ENCODE measurements at regions not wholly inside any gene's neighbourhood (a gene's known extent, or its start where the extent isn't known, plus 50 kb on each side); places are given as distances from the start of the nearest gene placed in this dataset.

DNA sequence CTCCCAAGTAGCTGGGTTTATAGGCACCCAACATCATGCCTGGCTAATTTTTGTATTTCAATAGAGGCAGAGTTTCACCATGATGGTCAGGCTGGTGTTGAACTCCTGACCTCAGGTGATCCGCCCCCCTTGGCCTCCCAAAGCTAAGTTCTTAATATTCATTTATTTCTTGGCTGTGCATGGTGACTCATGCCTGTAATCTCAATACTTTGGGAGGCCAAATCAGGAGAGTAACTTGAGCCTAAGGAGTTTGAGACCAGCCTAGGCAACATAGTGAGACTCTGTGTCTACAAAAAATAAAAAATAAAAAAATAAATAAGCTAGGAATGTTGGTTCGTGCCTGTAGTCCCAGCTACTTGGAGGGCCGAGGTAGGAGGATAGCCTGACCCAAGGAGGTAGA is 587.1 kb upstream of the FTMT start:
- DNase-seq (ENCODE audit: low read depth): no peak
- H3K4me3 ChIP-seq (ENCODE audit: low read depth, low read length): no peak overlapping the region

DNA sequence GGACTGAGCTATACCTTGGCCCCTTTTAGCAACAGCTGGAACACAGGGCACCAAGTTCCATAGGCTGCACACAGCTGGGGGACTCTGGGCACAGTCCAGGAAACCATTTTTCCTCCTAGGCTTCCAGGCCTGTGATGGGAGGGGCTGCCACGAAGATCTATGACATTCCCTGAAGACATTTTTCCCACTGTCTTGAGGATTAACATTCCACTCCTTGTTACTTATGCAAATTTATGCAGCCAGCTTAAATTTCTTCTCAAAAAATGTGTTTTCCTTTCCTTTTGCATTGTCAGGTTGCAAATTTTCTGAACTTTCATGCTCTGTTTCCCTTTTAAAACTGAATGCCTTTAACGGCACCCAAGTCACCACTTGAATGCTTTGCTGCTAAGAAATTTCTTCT is 580.1 kb upstream of the FTMT start:
- H3K4me3 ChIP-seq (ENCODE audit: low read depth, low read length): no peak overlapping the region
- no peak for DNase-seq (ENCODE audit: low read depth)

DNA sequence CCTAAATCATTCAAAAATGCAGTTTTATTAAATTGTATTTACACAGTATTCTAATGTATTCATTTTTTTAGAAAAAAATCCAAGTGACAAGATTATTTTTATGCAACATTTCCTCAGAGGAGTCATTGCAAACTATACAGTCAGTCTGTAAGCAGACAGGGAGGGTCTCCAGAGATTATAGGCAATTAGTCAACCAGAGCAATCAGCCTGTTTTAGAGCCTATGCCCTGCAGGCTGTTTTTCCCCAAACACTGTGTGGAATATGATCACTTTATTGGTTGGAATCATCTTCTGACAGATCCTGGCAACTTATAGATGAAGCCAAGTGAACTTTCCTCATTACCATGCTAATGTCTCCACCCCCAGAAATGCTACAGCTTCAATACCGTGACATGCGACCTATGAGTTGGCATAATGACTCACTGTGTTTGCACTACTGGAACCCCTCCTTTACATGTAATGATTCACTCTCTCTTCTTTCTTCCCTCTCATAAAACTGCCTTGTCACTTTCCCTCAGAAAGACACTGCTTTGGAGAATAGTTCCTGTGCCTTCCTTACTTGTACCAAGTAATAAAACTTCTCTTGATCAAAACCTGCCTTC is 577.7 kb upstream of the FTMT start:
- peak; percentile 87 for DNase-seq (ENCODE audit: low read depth)
- H3K4me3 ChIP-seq (ENCODE audit: low read depth, low read length): no peak overlapping the region

DNA sequence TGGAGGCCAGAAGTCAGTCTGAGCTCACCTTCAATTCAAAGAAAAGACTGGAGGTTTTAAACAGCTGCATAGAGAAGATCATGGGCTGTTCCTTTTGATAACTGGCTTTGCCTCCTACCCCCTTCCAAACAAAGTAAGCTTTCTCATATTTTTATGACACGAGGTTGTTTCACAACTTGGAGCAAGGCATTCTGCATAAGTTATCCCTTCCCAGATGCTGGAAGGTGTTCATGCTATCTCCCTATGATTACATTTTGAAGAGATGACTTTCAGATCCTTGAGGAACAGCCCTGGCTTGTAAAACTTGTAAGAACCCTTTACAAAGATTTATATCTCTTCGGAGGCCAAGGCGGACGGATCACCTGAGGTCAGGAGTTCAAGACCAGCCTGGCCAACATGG is 571.9 kb upstream of the FTMT start:
- H3K4me3 ChIP-seq (ENCODE audit: low read depth, low read length): no peak overlapping the region
- no peak for DNase-seq (ENCODE audit: low read depth)

DNA sequence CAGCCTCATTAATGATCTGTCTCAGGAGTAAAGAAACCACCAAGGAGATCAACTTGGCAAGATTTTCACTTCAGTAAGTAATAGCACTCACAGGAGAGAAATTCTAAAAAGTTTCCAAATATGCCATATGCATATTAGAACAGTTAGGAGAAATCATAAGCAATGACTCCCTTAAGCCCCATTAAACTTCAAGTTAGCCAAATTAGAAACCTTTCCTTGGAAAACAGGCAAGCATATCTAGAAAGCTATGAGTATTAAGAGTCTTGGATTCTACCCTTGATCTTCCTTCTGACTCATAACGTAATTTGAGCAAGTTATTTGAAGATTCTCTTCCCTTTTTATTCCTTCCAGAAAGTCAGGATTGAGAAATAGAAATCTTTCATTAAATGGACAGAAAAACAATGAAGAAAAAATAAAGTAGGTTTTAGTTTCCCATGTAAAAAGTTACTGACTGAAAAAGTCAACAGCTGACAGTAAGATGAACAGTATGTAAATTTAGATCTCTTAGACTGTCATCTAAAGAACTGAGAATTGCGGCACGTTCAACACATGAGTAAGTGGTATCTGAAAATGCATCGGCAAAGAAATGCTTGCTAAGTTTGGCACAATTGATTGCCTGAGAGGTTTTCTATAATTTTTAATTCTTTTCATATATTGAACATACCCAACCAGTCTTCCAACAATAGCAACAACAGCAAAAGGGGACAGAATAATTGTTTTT is 565.7 kb upstream of the FTMT start:
- no peak overlapping the region for H3K4me3 ChIP-seq (ENCODE audit: low read depth, low read length)
- peak; percentile 20 for DNase-seq (ENCODE audit: low read depth)

DNA sequence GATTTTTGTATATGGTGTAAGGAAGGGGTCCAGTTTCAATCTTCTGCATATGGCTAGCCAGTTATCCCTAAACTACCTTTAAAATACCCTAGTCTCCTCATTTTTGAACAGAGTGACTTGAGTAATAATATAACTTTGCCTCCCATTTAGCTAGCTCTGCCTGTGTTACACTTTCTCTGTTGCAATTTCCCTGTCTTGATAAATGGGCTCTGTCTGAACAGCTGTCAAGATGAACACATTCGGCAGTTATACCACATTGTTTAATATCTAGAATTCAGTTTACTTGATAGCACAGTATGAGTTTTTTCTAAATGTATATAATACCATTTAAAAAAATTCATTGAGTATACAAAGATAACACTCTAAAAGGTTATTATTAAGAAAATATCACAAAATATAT is 562.9 kb upstream of the FTMT start:
- H3K4me3 ChIP-seq (ENCODE audit: low read depth, low read length): no peak overlapping the region
- DNase-seq (ENCODE audit: low read depth): no peak

DNA sequence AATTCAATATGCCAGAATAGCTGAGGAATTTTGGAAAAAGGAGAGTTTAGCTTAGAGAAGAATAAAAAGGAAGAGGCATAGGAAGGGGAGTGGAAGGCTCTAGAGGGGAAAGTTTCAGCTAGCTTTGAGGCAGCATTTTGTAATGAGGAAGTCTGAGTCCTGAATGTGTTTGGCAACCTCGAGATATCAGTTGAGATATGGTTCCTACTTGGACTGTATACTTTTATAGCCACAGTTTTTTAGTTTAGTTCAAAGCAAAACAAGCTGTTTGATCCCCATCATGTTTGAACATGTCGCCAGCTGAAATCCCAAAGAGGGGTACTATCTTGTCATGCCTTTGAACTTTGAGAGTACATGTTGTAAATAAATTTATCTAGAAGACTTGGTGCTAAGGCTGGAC is 559.0 kb upstream of the FTMT start:
- no peak overlapping the region for H3K4me3 ChIP-seq (ENCODE audit: low read depth, low read length)
- no peak for DNase-seq (ENCODE audit: low read depth)

DNA sequence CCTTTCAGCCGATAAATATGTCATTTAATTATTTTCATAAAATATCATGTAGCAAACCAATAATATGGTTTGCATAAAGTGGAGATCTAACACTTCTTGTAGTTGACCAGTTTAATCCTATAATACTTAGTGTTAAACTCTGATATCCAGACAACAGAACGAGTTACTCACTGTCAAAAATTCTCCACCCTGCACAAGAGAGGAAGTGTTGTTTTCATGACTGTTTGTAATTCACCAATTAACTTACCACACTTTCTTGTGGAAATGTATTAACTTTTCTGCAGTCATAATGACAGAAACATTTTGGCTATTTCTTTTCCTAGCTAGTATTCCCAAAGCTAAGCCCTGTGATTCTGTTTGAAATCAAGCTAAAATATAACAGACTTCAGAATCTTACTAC is 555.3 kb upstream of the FTMT start:
- DNase-seq (ENCODE audit: low read depth): no peak
- H3K4me3 ChIP-seq (ENCODE audit: low read depth, low read length): no peak overlapping the region

DNA sequence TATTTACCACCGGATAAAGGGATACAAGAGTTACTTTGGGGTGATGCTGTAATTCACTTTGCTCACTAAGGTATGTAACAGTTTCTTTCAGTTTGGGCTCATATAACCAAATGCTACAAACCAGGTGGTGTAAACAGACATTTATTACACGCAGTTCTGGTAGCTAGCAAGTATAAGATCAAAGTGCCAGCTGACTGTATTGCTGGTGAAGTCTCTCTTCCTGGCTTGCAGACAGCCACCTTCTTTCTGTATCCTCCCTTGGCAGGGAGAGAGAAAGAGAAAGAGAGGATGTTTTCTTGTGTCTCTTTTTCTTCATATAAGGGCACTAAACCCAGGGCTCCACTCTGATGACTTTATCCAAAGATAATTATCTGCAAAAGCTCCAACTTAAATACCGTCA is 552.5 kb upstream of the FTMT start:
- DNase-seq (ENCODE audit: low read depth): no peak
- H3K4me3 ChIP-seq (ENCODE audit: low read depth, low read length): no peak overlapping the region

DNA sequence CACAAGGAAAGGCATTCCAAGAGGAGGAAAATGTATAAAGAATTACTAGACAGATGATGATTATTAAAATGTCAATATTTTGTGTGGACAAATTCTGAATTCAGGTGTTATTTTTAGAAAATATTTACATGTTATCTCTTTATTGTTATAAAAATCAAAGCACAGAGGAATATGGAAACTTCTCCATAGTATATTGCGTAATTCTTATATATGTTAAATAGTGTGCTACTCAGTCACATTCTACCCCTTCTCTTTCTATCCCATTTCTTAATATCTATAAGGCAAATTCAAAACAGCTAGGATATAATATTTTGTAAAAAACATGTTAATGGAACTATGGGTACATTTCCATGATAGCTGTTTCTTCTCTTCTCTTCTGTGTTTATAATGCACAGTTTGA is 546.8 kb upstream of the FTMT start:
- no peak for DNase-seq (ENCODE audit: low read depth)
- no peak overlapping the region for H3K4me3 ChIP-seq (ENCODE audit: low read depth, low read length)

DNA sequence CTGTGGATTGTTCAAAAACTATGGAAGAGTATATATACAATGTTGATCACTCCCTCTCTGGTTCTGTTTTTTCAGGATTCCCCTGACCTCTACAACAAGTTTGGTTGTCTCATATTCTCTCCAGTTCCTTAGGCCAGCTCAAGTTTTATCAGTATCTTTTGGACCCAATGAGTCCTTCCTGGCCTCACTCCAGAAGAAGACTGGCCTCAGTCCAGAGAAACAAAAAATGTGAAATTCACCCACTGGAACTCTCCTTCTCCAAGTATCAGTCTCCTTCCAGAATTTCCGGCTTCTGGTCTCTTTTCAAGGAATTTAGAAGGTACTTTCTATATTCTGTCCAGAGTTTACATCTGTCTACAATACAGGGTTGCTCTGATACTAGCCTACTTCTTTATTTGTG is 537.8 kb upstream of the FTMT start:
- H3K4me3 ChIP-seq (ENCODE audit: low read depth, low read length): no peak overlapping the region
- no peak for DNase-seq (ENCODE audit: low read depth)

DNA sequence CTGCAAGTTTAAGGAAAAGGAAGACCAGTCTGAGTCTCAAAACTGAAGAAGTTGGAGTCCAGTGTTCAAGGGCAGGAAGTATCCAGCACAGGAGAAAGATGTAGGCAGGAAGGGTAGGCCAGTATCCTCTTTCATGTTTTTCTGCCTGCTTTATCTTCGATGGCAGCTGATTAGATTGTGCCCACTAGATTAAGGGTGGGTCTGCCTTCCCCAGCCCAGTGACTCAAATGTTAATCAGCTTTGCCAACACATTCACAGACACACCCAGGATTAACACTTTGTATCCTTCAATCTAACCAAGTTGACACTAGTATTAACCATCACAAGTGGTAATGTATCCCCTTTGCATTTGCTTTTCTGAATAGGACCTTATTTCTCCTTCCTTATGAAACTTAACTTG is 535.9 kb upstream of the FTMT start:
- no peak for DNase-seq (ENCODE audit: low read depth)
- no peak overlapping the region for H3K4me3 ChIP-seq (ENCODE audit: low read depth, low read length)

DNA sequence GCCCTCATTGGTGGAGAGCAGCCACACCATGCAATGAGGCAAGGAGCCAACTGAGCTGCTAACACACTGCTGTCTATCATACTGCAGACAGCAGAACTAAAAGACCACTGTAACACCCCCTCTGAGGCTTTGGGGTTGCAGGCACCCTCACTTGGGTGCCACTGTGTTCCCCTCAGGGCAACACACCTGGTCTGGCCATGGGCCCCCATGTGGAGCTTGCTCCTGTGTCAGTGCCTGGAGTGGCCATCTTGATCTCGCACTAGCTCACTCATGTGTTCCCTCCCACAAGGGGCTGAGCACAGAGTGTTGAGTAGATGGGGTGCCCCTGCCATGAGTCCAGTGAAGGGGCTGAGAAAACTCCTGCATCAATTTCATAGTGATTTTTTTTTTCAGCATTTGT is 532.4 kb upstream of the FTMT start:
- no peak overlapping the region for H3K4me3 ChIP-seq (ENCODE audit: low read depth, low read length)
- no peak for DNase-seq (ENCODE audit: low read depth)

DNA sequence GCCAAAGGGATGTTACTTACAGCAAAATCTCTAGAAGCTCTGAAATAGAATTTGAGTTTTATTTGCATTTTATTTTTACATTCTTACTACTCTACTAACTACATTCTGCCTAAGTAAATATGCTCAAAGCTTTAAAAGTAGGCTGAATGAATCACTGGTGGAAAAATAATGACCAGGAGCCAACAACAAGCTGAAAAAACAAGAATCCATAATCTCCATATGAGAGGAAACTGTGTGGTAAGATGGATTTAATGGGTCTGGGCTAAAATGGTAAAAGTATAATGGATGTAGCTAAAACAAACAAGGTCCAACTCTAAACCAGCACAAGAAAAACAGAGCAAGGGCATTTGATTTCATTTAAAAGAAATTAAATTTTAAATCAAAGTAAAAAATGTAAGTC is 525.8 kb upstream of the FTMT start:
- peak; percentile 0 for DNase-seq (ENCODE audit: low read depth)
- no peak overlapping the region for H3K4me3 ChIP-seq (ENCODE audit: low read depth, low read length)

DNA sequence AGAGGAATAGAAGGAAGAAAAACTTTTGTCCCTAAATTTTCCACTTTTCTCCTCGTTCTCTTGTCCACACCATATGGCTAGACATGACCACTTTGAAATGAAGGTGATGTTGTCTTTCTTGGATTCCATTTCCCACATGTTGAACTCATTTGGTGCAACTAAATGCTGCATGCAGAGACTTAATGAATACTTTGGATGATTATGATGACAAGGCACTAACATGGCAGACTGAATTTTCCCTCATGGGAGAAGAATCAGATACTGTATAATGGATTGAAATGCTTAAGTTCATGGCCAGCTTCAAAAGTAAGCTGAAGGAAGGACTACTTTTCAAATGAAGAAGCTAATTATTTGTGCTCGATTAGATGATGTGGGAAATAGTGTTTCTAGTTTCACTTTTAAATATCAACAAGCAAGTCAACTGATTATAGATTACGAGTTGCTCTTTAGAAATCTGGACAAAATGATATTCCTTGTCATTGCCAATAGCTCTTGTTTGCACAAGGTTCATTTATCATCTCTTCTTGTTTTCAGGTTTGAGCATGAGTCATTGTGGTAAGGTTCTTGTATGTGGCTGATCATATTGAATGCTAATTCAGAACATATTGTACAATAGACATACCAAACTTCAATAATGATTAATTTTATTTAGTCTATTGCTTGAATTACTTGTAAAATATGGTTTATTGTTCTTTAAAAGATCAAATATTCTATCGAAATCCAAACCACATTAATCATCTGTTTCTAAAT is 501.3 kb upstream of the FTMT start:
- peak; percentile 11 for DNase-seq (ENCODE audit: low read depth)

DNA sequence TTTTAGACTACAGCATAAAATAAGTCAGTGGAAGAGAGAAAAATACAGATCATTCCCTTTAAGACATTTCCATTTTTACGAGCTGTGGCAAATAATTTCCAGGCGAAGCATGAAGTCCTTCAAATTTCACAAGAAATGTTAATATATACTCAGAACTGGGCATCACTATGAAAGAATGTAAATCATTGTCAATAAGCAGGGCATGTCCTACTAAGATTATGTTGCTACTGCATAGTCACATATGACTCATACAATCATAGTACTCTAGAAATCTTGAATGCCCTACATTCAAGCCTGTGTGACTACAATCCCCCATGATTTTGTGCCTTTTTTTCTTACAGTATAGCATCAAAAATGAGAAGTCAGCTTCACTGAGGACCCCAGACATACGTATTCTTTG is 485.2 kb upstream of the FTMT start:
- no peak overlapping the region for H3K4me3 ChIP-seq (ENCODE audit: low read depth, low read length)
- DNase-seq (ENCODE audit: low read depth): peak; percentile 49

More for the DNA sequence above, 501.3 kb upstream of the FTMT start:
- no peak overlapping the region for H3K4me3 ChIP-seq (ENCODE audit: low read depth, low read length)

DNA sequence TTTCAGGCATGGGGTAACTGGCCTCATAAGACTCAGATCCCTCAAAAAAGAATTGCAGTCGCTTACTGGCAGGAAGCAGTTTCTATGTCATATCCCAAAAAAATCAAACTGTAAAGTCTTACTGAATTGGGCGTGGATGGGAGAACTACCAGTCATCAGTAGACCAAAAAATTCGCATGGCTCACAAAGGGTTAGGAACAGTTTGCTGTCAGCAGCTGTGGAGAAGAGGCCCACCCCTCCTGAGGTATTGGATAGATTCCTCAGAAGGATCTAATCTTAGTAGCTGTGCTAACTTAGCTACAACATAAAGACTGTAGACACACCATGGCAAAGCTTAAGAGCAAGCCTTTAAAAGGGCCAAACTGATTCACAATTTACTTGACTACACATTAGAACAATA is 478.3 kb upstream of the FTMT start:
- no peak overlapping the region for H3K4me3 ChIP-seq (ENCODE audit: low read depth, low read length)
- DNase-seq (ENCODE audit: low read depth): no peak

DNA sequence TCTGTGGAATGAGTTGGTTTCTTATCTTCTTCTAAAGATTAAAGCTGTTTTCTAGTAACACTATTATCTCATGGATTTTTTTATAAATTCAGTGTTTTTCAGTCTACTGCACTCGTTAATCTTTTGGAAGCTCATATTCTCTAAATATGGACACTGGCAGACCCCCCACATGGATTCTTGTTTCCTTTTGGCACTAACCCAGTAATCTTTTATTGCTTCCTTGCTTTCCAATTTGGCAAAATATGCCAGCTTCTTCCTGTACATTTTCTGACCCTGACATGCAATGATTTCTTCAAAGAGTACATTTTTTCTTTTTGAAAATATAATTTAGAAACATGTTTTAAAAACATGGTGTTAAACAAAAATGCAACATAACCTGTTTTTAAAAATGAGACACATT is 474.2 kb upstream of the FTMT start:
- no peak for DNase-seq (ENCODE audit: low read depth)
- H3K4me3 ChIP-seq (ENCODE audit: low read depth, low read length): no peak overlapping the region

DNA sequence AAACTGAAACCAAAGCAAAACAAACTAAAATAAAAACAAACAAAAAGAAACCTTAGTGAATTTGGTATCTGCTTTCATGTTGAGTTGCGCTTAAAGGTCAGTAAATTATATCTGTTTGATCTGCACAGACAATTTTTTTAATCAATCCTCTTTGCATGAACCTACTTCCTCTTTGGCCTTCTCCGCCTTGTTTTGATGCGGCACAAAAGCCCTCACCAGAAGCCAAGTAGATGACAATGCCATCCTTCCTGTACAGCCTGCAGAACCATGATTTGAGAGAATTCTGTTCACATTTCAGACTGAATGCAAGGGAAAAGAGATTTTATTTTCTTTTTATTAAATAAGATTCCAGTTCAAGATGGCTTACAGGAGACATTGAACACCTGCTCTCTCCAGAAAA is 473.6 kb upstream of the FTMT start:
- no peak overlapping the region for H3K4me3 ChIP-seq (ENCODE audit: low read depth, low read length)
- no peak for DNase-seq (ENCODE audit: low read depth)

DNA sequence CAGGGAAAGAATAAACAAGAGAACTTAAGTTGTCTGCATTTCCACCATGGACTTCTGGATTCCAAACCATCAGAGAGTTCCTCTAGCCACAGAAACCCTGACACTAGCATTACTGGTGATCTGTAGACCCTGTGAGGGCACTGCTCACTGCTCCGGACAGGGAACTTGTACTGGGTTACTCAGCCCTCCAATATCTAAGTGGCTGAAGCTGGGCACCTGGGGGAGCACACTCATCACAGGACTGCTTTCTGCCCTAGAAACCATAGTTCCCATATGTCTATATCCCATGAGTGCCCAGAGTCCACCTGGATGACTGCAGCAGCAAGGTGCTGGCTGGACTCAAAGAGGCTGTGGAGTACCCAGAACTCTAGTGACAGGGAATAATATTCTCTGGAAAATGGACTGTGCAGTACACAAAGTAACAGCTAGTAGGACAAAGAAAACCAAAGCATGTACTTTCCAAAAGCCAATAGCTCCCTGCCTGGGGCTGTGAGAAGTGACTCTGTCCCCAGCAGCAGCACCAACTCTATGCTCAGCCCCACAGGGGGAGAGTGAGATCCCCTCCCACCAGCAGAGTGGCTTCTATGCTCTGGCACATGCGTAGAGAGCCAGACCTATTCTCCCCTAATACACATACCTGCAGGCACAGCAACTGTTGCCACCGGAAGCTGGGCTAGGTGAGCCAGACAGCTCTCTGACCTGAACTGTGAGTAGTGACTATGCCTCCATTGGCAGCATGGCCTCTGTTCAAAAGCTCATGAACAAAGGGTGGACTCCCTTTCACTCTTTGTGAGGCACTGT is 472.9 kb upstream of the FTMT start:
- DNase-seq (ENCODE audit: low read depth): no peak
- no peak overlapping the region for H3K4me3 ChIP-seq (ENCODE audit: low read depth, low read length)

All from skeletal muscle cell (primary cell).